DOHH2 (cell line): ENCODE measurements at regions not wholly inside any gene's neighbourhood (a gene's known extent, or its start where the extent isn't known, plus 50 kb on each side); places are given as distances from the start of the nearest gene placed in this dataset.

Experiments used
- EZH2phosphoT487 ChIP-seq: fragments of 200-600 bp; sonication (generic); IDR thresholded peaks from 2 replicates; pipeline ENCODE4 v1.6.1; 2017; ENCODE audit warnings: borderline replicate concordance, mild to moderate bottlenecking, antibody characterized with exemption, low read length, moderate library complexity, mixed read lengths
- TF ChIP-seq, protein P1 (sequence below): fragments of 200-600 bp; sonication (generic); IDR thresholded peaks from one replicate; pipeline ENCODE4 v1.5.1; 2014; ENCODE audit warnings: antibody characterized with exemption, mild to moderate bottlenecking, low read depth, low read length; ENCODE audit not compliant: poor library complexity, severe bottlenecking

DNA sequence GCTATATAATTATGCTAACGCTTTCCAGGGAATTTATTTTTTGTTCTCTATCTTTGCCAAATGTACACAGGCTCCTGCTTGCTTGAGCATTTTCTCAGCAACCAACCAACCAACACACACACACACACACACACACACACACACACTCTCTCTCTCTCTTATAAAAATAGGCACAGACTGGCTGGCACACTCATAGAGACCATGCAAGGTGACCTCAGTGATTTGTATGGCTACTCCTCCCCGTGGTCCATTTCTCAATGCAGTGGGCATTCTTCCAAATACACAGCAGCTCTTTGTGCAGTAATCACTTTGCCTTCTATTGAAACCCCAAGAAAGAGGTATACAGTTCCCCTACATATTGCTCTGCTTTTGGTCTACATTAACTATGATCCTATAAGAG, 416.0 kb downstream of the MAN2A1 start:
- TF ChIP-seq, protein P1, sequence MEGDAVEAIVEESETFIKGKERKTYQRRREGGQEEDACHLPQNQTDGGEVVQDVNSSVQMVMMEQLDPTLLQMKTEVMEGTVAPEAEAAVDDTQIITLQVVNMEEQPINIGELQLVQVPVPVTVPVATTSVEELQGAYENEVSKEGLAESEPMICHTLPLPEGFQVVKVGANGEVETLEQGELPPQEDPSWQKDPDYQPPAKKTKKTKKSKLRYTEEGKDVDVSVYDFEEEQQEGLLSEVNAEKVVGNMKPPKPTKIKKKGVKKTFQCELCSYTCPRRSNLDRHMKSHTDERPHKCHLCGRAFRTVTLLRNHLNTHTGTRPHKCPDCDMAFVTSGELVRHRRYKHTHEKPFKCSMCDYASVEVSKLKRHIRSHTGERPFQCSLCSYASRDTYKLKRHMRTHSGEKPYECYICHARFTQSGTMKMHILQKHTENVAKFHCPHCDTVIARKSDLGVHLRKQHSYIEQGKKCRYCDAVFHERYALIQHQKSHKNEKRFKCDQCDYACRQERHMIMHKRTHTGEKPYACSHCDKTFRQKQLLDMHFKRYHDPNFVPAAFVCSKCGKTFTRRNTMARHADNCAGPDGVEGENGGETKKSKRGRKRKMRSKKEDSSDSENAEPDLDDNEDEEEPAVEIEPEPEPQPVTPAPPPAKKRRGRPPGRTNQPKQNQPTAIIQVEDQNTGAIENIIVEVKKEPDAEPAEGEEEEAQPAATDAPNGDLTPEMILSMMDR: no peak
- no peak for TF ChIP-seq EZH2phosphoT487
